ENCODE measurements at regions not wholly inside any gene's neighbourhood (a gene's known extent, or its start where the extent isn't known, plus 50 kb on each side); places are given as distances from the start of the nearest gene placed in this dataset.

DNA sequence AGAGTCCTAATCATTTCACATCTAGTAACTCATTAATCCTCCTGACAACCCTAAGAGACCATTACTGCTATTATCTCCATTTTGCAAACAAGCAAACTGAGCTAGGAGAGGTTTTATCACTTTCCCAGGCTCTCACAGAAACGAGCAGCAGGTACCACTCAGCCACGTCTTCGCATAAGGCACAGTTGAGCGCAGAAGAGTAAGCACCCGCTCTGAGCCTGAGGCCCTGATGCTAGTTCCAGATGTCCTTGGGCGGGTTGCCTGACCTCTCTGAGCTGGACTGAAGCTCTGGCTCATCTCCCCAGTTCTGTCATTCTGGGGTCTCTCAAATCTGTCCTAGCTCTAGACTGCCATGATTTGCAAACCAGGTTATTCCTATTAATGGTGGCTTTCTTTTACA, 72.6 kb upstream of the FRMD4A start:
- TF ChIP-seq, protein P1, sequence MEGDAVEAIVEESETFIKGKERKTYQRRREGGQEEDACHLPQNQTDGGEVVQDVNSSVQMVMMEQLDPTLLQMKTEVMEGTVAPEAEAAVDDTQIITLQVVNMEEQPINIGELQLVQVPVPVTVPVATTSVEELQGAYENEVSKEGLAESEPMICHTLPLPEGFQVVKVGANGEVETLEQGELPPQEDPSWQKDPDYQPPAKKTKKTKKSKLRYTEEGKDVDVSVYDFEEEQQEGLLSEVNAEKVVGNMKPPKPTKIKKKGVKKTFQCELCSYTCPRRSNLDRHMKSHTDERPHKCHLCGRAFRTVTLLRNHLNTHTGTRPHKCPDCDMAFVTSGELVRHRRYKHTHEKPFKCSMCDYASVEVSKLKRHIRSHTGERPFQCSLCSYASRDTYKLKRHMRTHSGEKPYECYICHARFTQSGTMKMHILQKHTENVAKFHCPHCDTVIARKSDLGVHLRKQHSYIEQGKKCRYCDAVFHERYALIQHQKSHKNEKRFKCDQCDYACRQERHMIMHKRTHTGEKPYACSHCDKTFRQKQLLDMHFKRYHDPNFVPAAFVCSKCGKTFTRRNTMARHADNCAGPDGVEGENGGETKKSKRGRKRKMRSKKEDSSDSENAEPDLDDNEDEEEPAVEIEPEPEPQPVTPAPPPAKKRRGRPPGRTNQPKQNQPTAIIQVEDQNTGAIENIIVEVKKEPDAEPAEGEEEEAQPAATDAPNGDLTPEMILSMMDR (IDR thresholded peaks at IDR 0.05; ENCODE audit: borderline replicate concordance, extremely low read depth, insufficient read depth), result no peak
- Histone ChIP-seq H3K27ac (ENCODE audit: low read depth in 2 of 2, low read length in 2 of 2) (no peak overlapping the region), H3K4me1 (ENCODE audit: control insufficient read depth in 2 of 3, insufficient read depth in 2 of 3, low read depth in 1 of 3, low read length in 3 of 3) (peaks cover 0 to 2% (median 0%) of the 10 kb centered on the region in 3 donors), H3K36me3 (ENCODE audit: control insufficient read depth in 2 of 3, insufficient read depth in 3 of 3, low read length in 3 of 3) (no peaks in the 10 kb centered on the region), H3K9me3 (ENCODE audit: control insufficient read depth in 2 of 3, insufficient read depth in 1 of 3, low read length in 3 of 3) (no peaks in the 10 kb centered on the region), H3K4me3 (ENCODE audit: low read length in 3 of 3) (no peak overlapping the region), H3K9ac (ENCODE audit: low read length in 3 of 3) (no peak overlapping the region), H3K27me3 (ENCODE audit: control insufficient read depth, insufficient read depth, low read length) (no peaks in the 10 kb centered on the region)
- intact Hi-C loops (cut with DNase I), result no loop called here
- no peak for FAIRE-seq
- DNase-seq, result no peak

DNA sequence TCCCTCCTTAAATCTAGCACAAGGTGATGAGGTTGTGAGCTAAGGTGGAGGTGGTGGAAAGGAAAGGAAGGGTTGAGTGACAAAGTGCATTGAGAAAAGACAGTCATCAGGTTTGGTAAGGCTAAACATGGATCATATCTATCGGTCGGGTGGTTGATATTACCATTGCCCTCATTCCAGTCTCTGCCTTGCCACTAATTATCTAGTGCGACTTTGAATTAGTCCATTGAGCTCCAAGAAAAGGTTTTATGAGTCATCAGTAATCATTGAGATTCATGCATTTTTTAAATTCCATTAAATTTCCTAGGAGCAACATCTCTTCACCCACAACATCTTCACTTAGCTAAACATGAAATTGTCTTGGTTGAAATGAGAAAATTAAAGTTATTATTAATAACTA, 68.9 kb upstream of the FRMD4A start:
- H3K9ac ChIP-seq (ENCODE audit: low read length in 3 of 3), result no peak overlapping the region
- FAIRE-seq (no peak), DNase-seq (no peak)
- no peaks in the 10 kb centered on the region for H3K27me3 ChIP-seq (ENCODE audit: control insufficient read depth, insufficient read depth, low read length)
- intact Hi-C loops (cut with DNase I), result no loop called here
- H3K36me3 ChIP-seq (ENCODE audit: control insufficient read depth in 2 of 3, insufficient read depth in 3 of 3, low read length in 3 of 3), result no peaks in the 10 kb centered on the region
- no peak overlapping the region for H3K4me3 ChIP-seq (ENCODE audit: low read length in 3 of 3)
- H3K9me3 ChIP-seq (ENCODE audit: control insufficient read depth in 2 of 3, insufficient read depth in 1 of 3, low read length in 3 of 3), result no peaks in the 10 kb centered on the region
- H3K27ac ChIP-seq (ENCODE audit: low read depth in 2 of 2, low read length in 2 of 2), result no peak overlapping the region
- peaks cover 0 to 2% (median 0%) of the 10 kb centered on the region in 3 donors for H3K4me1 ChIP-seq (ENCODE audit: control insufficient read depth in 2 of 3, insufficient read depth in 2 of 3, low read depth in 1 of 3, low read length in 3 of 3)
- TF ChIP-seq, protein P1 (IDR thresholded peaks at IDR 0.05; ENCODE audit: borderline replicate concordance, extremely low read depth, insufficient read depth), result no peak

DNA sequence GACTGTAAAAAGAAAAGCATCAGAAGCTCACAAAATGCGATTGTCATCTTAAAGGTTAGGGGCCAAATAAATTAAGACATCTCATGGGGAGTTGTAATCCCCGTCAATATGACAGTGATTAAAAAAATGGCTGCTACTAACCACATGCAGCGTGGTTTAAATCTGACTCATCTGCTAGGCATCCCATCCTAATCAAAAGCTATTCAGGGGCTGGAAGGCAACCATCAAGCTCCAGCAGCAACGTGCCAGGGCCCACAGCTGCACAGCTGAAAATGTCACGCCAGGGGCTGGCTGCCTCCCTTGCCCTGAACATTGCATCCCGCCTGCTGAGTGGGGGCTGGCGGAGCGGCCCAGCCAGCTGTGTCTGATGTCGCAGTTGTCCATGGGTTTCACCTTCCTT, 66.3 kb upstream of the FRMD4A start:
- FAIRE-seq (no peak), DNase-seq (peak; percentile 49 to 93 (median 51))

More for the DNA sequence above, 66.3 kb upstream of the FRMD4A start:
- Histone ChIP-seq H3K27ac (ENCODE audit: low read depth in 2 of 2, low read length in 2 of 2) (no peak overlapping the region), H3K4me3 (ENCODE audit: low read length in 3 of 3) (no peak overlapping the region), H3K9me3 (ENCODE audit: control insufficient read depth in 2 of 3, insufficient read depth in 1 of 3, low read length in 3 of 3) (no peaks in the 10 kb centered on the region), H3K27me3 (ENCODE audit: control insufficient read depth, insufficient read depth, low read length) (no peaks in the 10 kb centered on the region), H3K4me1 (ENCODE audit: control insufficient read depth in 2 of 3, insufficient read depth in 2 of 3, low read depth in 1 of 3, low read length in 3 of 3) (no peaks in the 10 kb centered on the region), H3K9ac (ENCODE audit: low read length in 3 of 3) (no peak overlapping the region), H3K36me3 (ENCODE audit: control insufficient read depth in 2 of 3, insufficient read depth in 3 of 3, low read length in 3 of 3) (no peaks in the 10 kb centered on the region)
- TF ChIP-seq, protein P1 (IDR thresholded peaks at IDR 0.05; ENCODE audit: borderline replicate concordance, extremely low read depth, insufficient read depth), result no peak
- intact Hi-C loops (cut with DNase I), result no loop called here
